Kidney (tissue), 13 donors: ENCODE measurements at regions not wholly inside any gene's neighbourhood (a gene's known extent, or its start where the extent isn't known, plus 50 kb on each side); places are given as distances from the start of the nearest gene placed in this dataset.

ENCODE experiments used
- DNase-seq, 5 donors: peaks; one replicate each; pipeline ENCODE4 v3.0.0-alpha.2; 2013 to 2020
- FAIRE-seq: peaks from 2 replicates; lab custom pipeline; 2012; peaks lifted over from hg19 to GRCh38; lab: Jason Lieb, UNC
- H3K27ac ChIP-seq, 2 donors: one replicate each; pipeline ENCODE4 v1.7.0; 2013; ENCODE audit warnings: low read depth in 2 of 2, low read length in 2 of 2, inconsistent platforms in 1 of 2
- H3K27me3 ChIP-seq: one replicate; pipeline ENCODE4 v1.7.1; 2013; ENCODE audit warnings: low read length, inconsistent platforms; ENCODE audit not compliant: control insufficient read depth, insufficient read depth
- H3K36me3 ChIP-seq, 3 donors: one replicate each; pipeline versions ENCODE4 v1.7.0 to v1.7.1; 2013; ENCODE audit warnings: low read length in 3 of 3, control low read depth in 1 of 3, inconsistent platforms in 1 of 3; ENCODE audit not compliant: insufficient read depth in 3 of 3, control insufficient read depth in 2 of 3
- H3K4me1 ChIP-seq, 3 donors: one replicate each; pipeline versions ENCODE4 v1.7.0 to v1.7.1; 2013; ENCODE audit warnings: low read length in 3 of 3, inconsistent platforms in 1 of 3, low read depth in 1 of 3; ENCODE audit not compliant: control insufficient read depth in 2 of 3, insufficient read depth in 2 of 3
- H3K4me3 ChIP-seq, 3 donors: one replicate each; pipeline versions ENCODE4 v1.7.0 to v1.8.1; 2013; ENCODE audit warnings: low read length in 3 of 3, control low read depth in 1 of 3, inconsistent platforms in 1 of 3
- H3K9ac ChIP-seq, 3 donors: one replicate each; pipeline versions ENCODE4 v1.7.0 to v1.7.1; 2013; ENCODE audit warnings: low read length in 3 of 3, control low read depth in 1 of 3, inconsistent platforms in 1 of 3
- H3K9me3 ChIP-seq, 3 donors: one replicate each; pipeline versions ENCODE4 v1.7.0 to v1.7.1; 2013; ENCODE audit warnings: low read length in 3 of 3, control low read depth in 1 of 3, inconsistent platforms in 1 of 3; ENCODE audit not compliant: control insufficient read depth in 2 of 3, insufficient read depth in 1 of 3
- intact Hi-C: fragments of 100-400 bp; cut with DNase I; formaldehyde crosslinking; loops from one replicate; pipeline ENCODE4 v1.11.1; 2022
- TF ChIP-seq, protein P1 (sequence below): IDR thresholded peaks from 3 replicates; pipeline ENCODE4 v1.5.1; 2012; ENCODE audit warnings: mild to moderate bottlenecking, moderate library complexity, borderline replicate concordance; ENCODE audit not compliant: insufficient read depth; ENCODE audit errors: extremely low read depth
- donor health status: control.
- donor health status: control.
- donor health status: control.
- donor health status: control.
- donor health status: control.
- donor health status: DM: yes; HTN: yes; CAD: no.
- donor health status: Normal renal cell carcinoma (clear cell type).

- H3K9ac ChIP-seq = no peak overlapping the region
- H3K27ac ChIP-seq = no peak overlapping the region
- no peak overlapping the region for H3K4me3 ChIP-seq
- TF ChIP-seq, protein P1, sequence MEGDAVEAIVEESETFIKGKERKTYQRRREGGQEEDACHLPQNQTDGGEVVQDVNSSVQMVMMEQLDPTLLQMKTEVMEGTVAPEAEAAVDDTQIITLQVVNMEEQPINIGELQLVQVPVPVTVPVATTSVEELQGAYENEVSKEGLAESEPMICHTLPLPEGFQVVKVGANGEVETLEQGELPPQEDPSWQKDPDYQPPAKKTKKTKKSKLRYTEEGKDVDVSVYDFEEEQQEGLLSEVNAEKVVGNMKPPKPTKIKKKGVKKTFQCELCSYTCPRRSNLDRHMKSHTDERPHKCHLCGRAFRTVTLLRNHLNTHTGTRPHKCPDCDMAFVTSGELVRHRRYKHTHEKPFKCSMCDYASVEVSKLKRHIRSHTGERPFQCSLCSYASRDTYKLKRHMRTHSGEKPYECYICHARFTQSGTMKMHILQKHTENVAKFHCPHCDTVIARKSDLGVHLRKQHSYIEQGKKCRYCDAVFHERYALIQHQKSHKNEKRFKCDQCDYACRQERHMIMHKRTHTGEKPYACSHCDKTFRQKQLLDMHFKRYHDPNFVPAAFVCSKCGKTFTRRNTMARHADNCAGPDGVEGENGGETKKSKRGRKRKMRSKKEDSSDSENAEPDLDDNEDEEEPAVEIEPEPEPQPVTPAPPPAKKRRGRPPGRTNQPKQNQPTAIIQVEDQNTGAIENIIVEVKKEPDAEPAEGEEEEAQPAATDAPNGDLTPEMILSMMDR = no peak
- intact Hi-C loops = no loop called here
- H3K36me3 ChIP-seq = no peaks in the 10 kb centered on the region
- DNase-seq (no peak), FAIRE-seq (no peak)
- no peaks in the 10 kb centered on the region for H3K27me3 ChIP-seq
- no peaks in the 10 kb centered on the region for H3K9me3 ChIP-seq
- H3K4me1 ChIP-seq = no peaks in the 10 kb centered on the region
Observed at GRCh38 chr2:228838819-228839218, 432.3 kb downstream of the PID1 start.

- TF ChIP-seq, protein P1 = no peak
- FAIRE-seq = no peak
- no peak overlapping the region for H3K9ac ChIP-seq
- no peaks in the 10 kb centered on the region for H3K4me1 ChIP-seq
- intact Hi-C loops = no loop called here
- H3K27ac ChIP-seq = no peak overlapping the region
- H3K4me3 ChIP-seq = no peak overlapping the region
- DNase-seq = no peak
- H3K9me3 ChIP-seq = no peaks in the 10 kb centered on the region
- H3K36me3 ChIP-seq = no peaks in the 10 kb centered on the region
- no peaks in the 10 kb centered on the region for H3K27me3 ChIP-seq
Observed at GRCh38 chr2:228828397-228828796, 442.7 kb downstream of the PID1 start.

GRCh38 chr2:228827056-228827700 is 443.9 kb downstream of the PID1 start:
- DNase-seq (no peak), FAIRE-seq (no peak)
- Histone ChIP-seq H3K27me3 (no peaks in the 10 kb centered on the region), H3K9me3 (no peaks in the 10 kb centered on the region), H3K36me3 (no peaks in the 10 kb centered on the region), H3K9ac (no peak overlapping the region), H3K27ac (no peak overlapping the region), H3K4me1 (no peaks in the 10 kb centered on the region), H3K4me3 (no peak overlapping the region)
- intact Hi-C loops = no loop called here
- TF ChIP-seq, protein P1 = no peak

DNA sequence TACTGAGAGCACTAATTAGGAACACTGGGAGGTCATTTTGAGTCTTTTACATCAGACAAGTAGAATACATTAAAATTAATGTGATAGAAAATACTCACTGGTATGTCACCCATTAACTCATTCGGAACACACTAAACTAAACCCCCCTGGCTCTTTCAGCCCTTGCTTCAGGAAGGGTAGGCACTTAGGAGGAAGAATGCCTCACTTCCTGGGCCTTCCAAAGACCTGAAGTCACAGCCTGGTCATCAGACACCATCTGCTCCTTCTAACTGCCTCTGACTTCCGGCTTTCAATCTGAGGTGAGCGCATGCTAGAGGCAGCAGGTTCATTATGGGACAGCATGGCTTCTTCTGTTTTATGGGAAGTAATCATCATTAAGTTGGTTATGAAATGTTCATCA is 451.4 kb downstream of the PID1 start:
- Histone ChIP-seq H3K4me3 (no peak overlapping the region), H3K27ac (no peak overlapping the region), H3K27me3 (no peaks in the 10 kb centered on the region), H3K36me3 (no peaks in the 10 kb centered on the region), H3K9me3 (no peaks in the 10 kb centered on the region), H3K4me1 (no peaks in the 10 kb centered on the region), H3K9ac (no peak overlapping the region)
- intact Hi-C loops = no loop called here
- no peak for DNase-seq
- TF ChIP-seq, protein P1 = no peak
- no peak for FAIRE-seq
